ENCODE measurements at regions not wholly inside any gene's neighbourhood (a gene's known extent, or its start where the extent isn't known, plus 50 kb on each side); places are given as distances from the start of the nearest gene placed in this dataset.

- H3K27me3 ChIP-seq (replicated peaks; ENCODE audit: control insufficient read depth, insufficient read depth, low read length), result no peaks in the 10 kb centered on the region
- Mint-ChIP-seq H3K4me3 (ENCODE audit: unreplicated experiment) (no peak overlapping the region), H3K36me3 (ENCODE audit: insufficient read depth, unreplicated experiment) (no peaks in the 10 kb centered on the region), H3K27ac (ENCODE audit: unreplicated experiment) (no peak overlapping the region), H3K4me1 (ENCODE audit: low read depth, unreplicated experiment) (no peaks in the 10 kb centered on the region), H3K9me3 (ENCODE audit: unreplicated experiment) (no peaks in the 10 kb centered on the region), H3K27me3 (ENCODE audit: insufficient read depth, unreplicated experiment) (no peaks in the 10 kb centered on the region)
- H3K9me3 ChIP-seq, result no peaks in the 10 kb centered on the region
- H3K36me3 ChIP-seq (ENCODE audit: control insufficient read depth, insufficient read depth, low read length), result no peaks in the 10 kb centered on the region
- POLR2A ChIA-PET, result no interaction called here
- H3K4me3 ChIP-seq (ENCODE audit: low read depth, low read length), result no peak overlapping the region
- H3K4me1 ChIP-seq, result no peaks in the 10 kb centered on the region
- DNase-seq, result no peak
- CTCF ChIA-PET, result no interaction called here
- intact Hi-C loops (cut with micrococcal nuclease; ENCODE audit: unreplicated experiment), result no loop called here
- BruUV-seq (replicated peaks), result no TSS peak
- TF ChIP-seq CTCF (IDR thresholded peaks at IDR 0.05; ENCODE audit: insufficient read depth in 1 of 2, low read depth in 1 of 2, low read length in 1 of 2, severe bottlenecking in 1 of 2, unreplicated experiment in 1 of 2), result no peak
Observed at GRCh38 chr18:40651163-40651562, 1303.9 kb upstream of the PIK3C3 start.

GRCh38 chr18:40642692-40643229 is 1312.3 kb upstream of the PIK3C3 start:
- Mint-ChIP-seq H3K27ac (ENCODE audit: unreplicated experiment) (no peak overlapping the region), H3K4me1 (ENCODE audit: low read depth, unreplicated experiment) (no peaks in the 10 kb centered on the region), H3K27me3 (ENCODE audit: insufficient read depth, unreplicated experiment) (peaks cover 3% of the 10 kb centered on the region), H3K36me3 (ENCODE audit: insufficient read depth, unreplicated experiment) (no peaks in the 10 kb centered on the region), H3K9me3 (ENCODE audit: unreplicated experiment) (no peaks in the 10 kb centered on the region), H3K4me3 (ENCODE audit: unreplicated experiment) (no peak overlapping the region)
- BruUV-seq (replicated peaks), result no TSS peak
- Histone ChIP-seq H3K4me3 (ENCODE audit: low read depth, low read length) (no peak overlapping the region), H3K9me3 (no peaks in the 10 kb centered on the region), H3K4me1 (no peaks in the 10 kb centered on the region), H3K27me3 (replicated peaks; ENCODE audit: control insufficient read depth, insufficient read depth, low read length) (no peaks in the 10 kb centered on the region), H3K36me3 (ENCODE audit: control insufficient read depth, insufficient read depth, low read length) (no peaks in the 10 kb centered on the region)
- ChIA-PET POLR2A (no interaction called here), CTCF (no interaction called here)
- DNase-seq, result no peak
- TF ChIP-seq CTCF (IDR thresholded peaks at IDR 0.05; ENCODE audit: insufficient read depth in 1 of 2, low read depth in 1 of 2, low read length in 1 of 2, severe bottlenecking in 1 of 2, unreplicated experiment in 1 of 2), result no peak
- intact Hi-C loops (cut with micrococcal nuclease; ENCODE audit: unreplicated experiment), result no loop called here

- no peaks in the 10 kb centered on the region for H3K9me3 ChIP-seq
- no peak for DNase-seq
- no peaks in the 10 kb centered on the region for H3K27me3 ChIP-seq (replicated peaks; ENCODE audit: control insufficient read depth, insufficient read depth, low read length)
- intact Hi-C loops (cut with micrococcal nuclease; ENCODE audit: unreplicated experiment), result no loop called here
- Mint-ChIP-seq H3K27ac (ENCODE audit: unreplicated experiment) (no peak overlapping the region), H3K9me3 (ENCODE audit: unreplicated experiment) (no peaks in the 10 kb centered on the region), H3K27me3 (ENCODE audit: insufficient read depth, unreplicated experiment) (no peaks in the 10 kb centered on the region), H3K4me3 (ENCODE audit: unreplicated experiment) (no peak overlapping the region), H3K4me1 (ENCODE audit: low read depth, unreplicated experiment) (no peaks in the 10 kb centered on the region), H3K36me3 (ENCODE audit: insufficient read depth, unreplicated experiment) (no peaks in the 10 kb centered on the region)
- no peaks in the 10 kb centered on the region for H3K36me3 ChIP-seq (ENCODE audit: control insufficient read depth, insufficient read depth, low read length)
- no peak overlapping the region for H3K4me3 ChIP-seq (ENCODE audit: low read depth, low read length)
- ChIA-PET POLR2A (no interaction called here), CTCF (no interaction called here)
- no peaks in the 10 kb centered on the region for H3K4me1 ChIP-seq
- no peak for TF ChIP-seq CTCF (IDR thresholded peaks at IDR 0.05; ENCODE audit: insufficient read depth in 1 of 2, low read depth in 1 of 2, low read length in 1 of 2, severe bottlenecking in 1 of 2, unreplicated experiment in 1 of 2)
- no TSS peak for BruUV-seq (replicated peaks)
Observed at GRCh38 chr18:40631319-40631718, 1323.7 kb upstream of the PIK3C3 start.

Measured in Caco-2 (cell line).